ENCODE measurements at regions not wholly inside any gene's neighbourhood (a gene's known extent, or its start where the extent isn't known, plus 50 kb on each side); places are given as distances from the start of the nearest gene placed in this dataset.

GRCh38 chr12:94819011-94819410 lies 168.7 kb upstream of the TMCC3 start:
- no peak overlapping the region for H3K27ac ChIP-seq (ENCODE audit: extremely low read length, insufficient read depth, low read length)
- FAIRE-seq (no peak), ATAC-seq (no peak), DNase-seq (ENCODE audit: low spot score) (no peak)
- H3K9ac ChIP-seq (ENCODE audit: insufficient read depth, low read depth, low read length): no peak overlapping the region
- H3K79me2 ChIP-seq (ENCODE audit: insufficient read depth, low read length): no peaks in the 10 kb centered on the region
- peaks cover 3% of the 10 kb centered on the region for H3K9me3 ChIP-seq (ENCODE audit: low read length)
- H3K36me3 ChIP-seq (replicated peaks in 1 of 2; ENCODE audit: control insufficient read depth in 1 of 2, insufficient read depth in 2 of 2, low read length in 2 of 2): no peaks in the 10 kb centered on the region
- H3K4me3 ChIP-seq (replicated peaks in 1 of 3; ENCODE audit: insufficient read depth in 1 of 3, low read depth in 2 of 3, low read length in 3 of 3): no peak overlapping the region
- in situ Hi-C loops (cut with HindIII; ENCODE audit: extremely low pct_ligation_motif_present, low pct_unique_long_range_greater_than_20kb): no loop called here
- BruUV-seq (replicated peaks): no TSS peak
- H3K4me2 ChIP-seq (ENCODE audit: low read depth, low read length): no peak overlapping the region
- no peak overlapping the region for H2AFZ ChIP-seq (ENCODE audit: low read length)
- H3K4me1 ChIP-seq (ENCODE audit: insufficient read depth, low read length): no peaks in the 10 kb centered on the region
- CTCF ChIA-PET (ENCODE audit: low intra/inter-chr PET ratio, low total read pairs): no interaction called here
- POLR2A ChIA-PET: no interaction called here
- H3K27me3 ChIP-seq (ENCODE audit: control insufficient read depth in 1 of 2, insufficient read depth in 2 of 2, low read length in 2 of 2): no peaks in the 10 kb centered on the region; a peak in 1 of 5 replicates
- no peak for TF ChIP-seq ZNF597 (CRISPR knock-in tag; IDR thresholded peaks at IDR 0.05)
- TF ChIP-seq ATF3 (CRISPR knock-in tag; IDR thresholded peaks at IDR 0.05): no peak
- TF ChIP-seq BCL3 (CRISPR knock-in tag; IDR thresholded peaks at IDR 0.05): no peak
- TF ChIP-seq MTF2 (CRISPR knock-in tag; IDR thresholded peaks at IDR 0.05; ENCODE audit: borderline replicate concordance): no peak
- no peak for TF ChIP-seq ZMYM2 (CRISPR knock-in tag; IDR thresholded peaks at IDR 0.05)
- TF ChIP-seq ZNF510 (CRISPR knock-in tag; IDR thresholded peaks at IDR 0.05; ENCODE audit: low read depth): no peak
- TF ChIP-seq PRPF4 (IDR thresholded peaks at IDR 0.05; ENCODE audit: low read depth, low read length, poor library complexity, severe bottlenecking): no peak
- intact Hi-C loops (cut with micrococcal nuclease; ENCODE audit: unreplicated experiment): no loop called here
- no peaks in the 10 kb centered on the region for H4K20me1 ChIP-seq (ENCODE audit: insufficient read depth, low read length)
- 45% methylated on average over 5 of the region's 5 CpGs for WGBS (ENCODE audit: low lambda C conversion rate)
